ENCODE measurements at regions not wholly inside any gene's neighbourhood (a gene's known extent, or its start where the extent isn't known, plus 50 kb on each side); places are given as distances from the start of the nearest gene placed in this dataset.

GRCh38 chr5:121731377-121731776 is 120.3 kb upstream of the FTMT start:
- no peak overlapping the region for H2AK5ac ChIP-seq (ENCODE audit: low read depth, low read length)
- intact Hi-C loops (cut with micrococcal nuclease) (no loop called here), in situ Hi-C loops (cut with MboI; ENCODE audit: low sequenced_read_pairs) (no loop called here), dilution Hi-C loops (cut with HindIII; ENCODE audit: low sequenced_read_pairs, unreplicated experiment) (no loop called here)
- no peaks in the 10 kb centered on the region for H3K36me3 ChIP-seq (ENCODE audit: control insufficient read depth, insufficient read depth, low read length)
- no peak overlapping the region for H2AFZ ChIP-seq (replicated peaks; ENCODE audit: low read length, poor library complexity)
- no peak overlapping the region for H3K14ac ChIP-seq (replicated peaks; ENCODE audit: low read depth, low read length)
- no peaks in the 10 kb centered on the region for H3K79me1 ChIP-seq (ENCODE audit: low read depth in 1 of 2, low read length in 2 of 2)
- no peaks in the 10 kb centered on the region for H3K9me1 ChIP-seq (ENCODE audit: insufficient read depth, low read length)
- no peaks in the 10 kb centered on the region for H3K4me1 ChIP-seq (ENCODE audit: control insufficient read depth, insufficient read depth, low read length)
- no peak for TF ChIP-seq NFE2L2 (IDR thresholded peaks at IDR 0.05; ENCODE audit: low read depth, low read length)
- no peak for TF ChIP-seq FOS (IDR thresholded peaks at IDR 0.05; ENCODE audit: low read depth, low read length)
- TF ChIP-seq CEBPB (IDR thresholded peaks at IDR 0.05; ENCODE audit: low read depth, low read length): no peak
- BruUV-seq (replicated peaks): no TSS peak
- H3K18ac ChIP-seq (ENCODE audit: low read depth, low read length): no peak overlapping the region
- H3K4me3 ChIP-seq (ENCODE audit: insufficient read depth, low read depth, low read length): no peak overlapping the region
- H3K27me3 ChIP-seq (ENCODE audit: control insufficient read depth, insufficient read depth, low read length): no peaks in the 10 kb centered on the region
- no peak overlapping the region for H3K23ac ChIP-seq (ENCODE audit: low read depth, low read length)
- ATAC-seq (ENCODE audit: low read depth) (no peak), DNase-seq (no peak)
- no peak overlapping the region for H3K56ac ChIP-seq (ENCODE audit: extremely low read depth, insufficient read depth, low read length)
- H4K91ac ChIP-seq (ENCODE audit: insufficient read depth, low read depth, low read length): no peak overlapping the region
- no peaks in the 10 kb centered on the region for H3K9me3 ChIP-seq (ENCODE audit: control insufficient read depth, insufficient read depth, low read length)
- no peak overlapping the region for H2BK20ac ChIP-seq (ENCODE audit: low read depth, low read length)
- H2BK5ac ChIP-seq (ENCODE audit: low read depth, low read length, poor library complexity, severe bottlenecking): no peak overlapping the region
- no peak overlapping the region for H3K4ac ChIP-seq (ENCODE audit: low read depth, low read length)
- no peak overlapping the region for H4K8ac ChIP-seq (ENCODE audit: low read depth in 2 of 2, low read length in 2 of 2)
- POLR2A ChIA-PET (ENCODE audit: unreplicated experiment): no interaction called here
- no peak overlapping the region for H2AK9ac ChIP-seq (replicated peaks; ENCODE audit: low read depth, low read length, poor library complexity)
- WGBS, 2 experiments (ENCODE audit: extremely low coverage in 2 of 2, insufficient read length in 1 of 2): no CpG with 5 or more reads among the region's 3 CpGs
- CTCF ChIA-PET: no interaction called here
- no peak overlapping the region for H2BK120ac ChIP-seq (ENCODE audit: low read depth, low read length)
- no peak overlapping the region for H3K9ac ChIP-seq (ENCODE audit: low read depth, low read length)
- no peak overlapping the region for H3K4me2 ChIP-seq (ENCODE audit: low read depth, low read length)
- H4K20me1 ChIP-seq (ENCODE audit: insufficient read depth, low read length): no peaks in the 10 kb centered on the region
- H2BK15ac ChIP-seq (ENCODE audit: low read depth, low read length): no peak overlapping the region
- H4K5ac ChIP-seq (ENCODE audit: low read depth, low read length): no peak overlapping the region
- H3K27ac ChIP-seq (ENCODE audit: insufficient read depth, low read length): no peak overlapping the region

Measured in IMR-90 (cell line).